T47D (cell line): ENCODE measurements at regions not wholly inside any gene's neighbourhood (a gene's known extent, or its start where the extent isn't known, plus 50 kb on each side); places are given as distances from the start of the nearest gene placed in this dataset.
"Not testable (repeated sequence)": the region's sequence is repeated elsewhere in the genome, so short reads cannot be mapped to it uniquely, and the experiment has no call there.

Experiments
- DNase-seq, 2 experiments: peaks; one replicate each; pipeline versions ENCODE4 v3.0.0 to v3.0.0-alpha.2; 2011 to 2012; ENCODE audit warnings: low read depth in 1 of 2, low spot score in 1 of 2
- JUND ChIP-seq: IDR thresholded peaks from 2 replicates; pipeline ENCODE4 v1.6.1; 2012; ENCODE audit warnings: low read depth
- in situ Hi-C: cut with HindIII; loops from 2 replicates; pipeline ENCODE4 v1.10.0; 2016; ENCODE audit warnings: low sequenced_read_pairs, low pct_unique_long_range_greater_than_20kb

DNA sequence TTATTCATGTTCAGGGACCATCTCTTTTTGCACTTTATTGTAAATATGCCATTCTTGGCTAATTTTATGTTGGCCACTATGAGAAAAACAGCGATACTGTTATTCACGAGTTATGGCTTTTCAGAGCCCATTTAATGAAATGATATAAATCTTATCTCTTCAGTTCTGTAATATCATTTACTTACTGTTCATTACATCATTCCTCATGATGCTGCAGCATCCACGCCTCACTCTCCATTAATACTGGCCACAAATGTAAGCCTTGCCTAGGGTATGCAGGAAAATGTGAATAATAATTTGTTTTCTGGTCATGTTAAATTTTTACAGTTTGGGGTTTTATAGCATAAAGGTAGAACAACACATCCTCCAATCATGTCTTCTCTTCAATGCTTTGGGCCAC is 639.6 kb downstream of the SMARCA1 start:
- in situ Hi-C loops: no loop called here
- no peak for DNase-seq
- no peak for TF ChIP-seq JUND

DNA sequence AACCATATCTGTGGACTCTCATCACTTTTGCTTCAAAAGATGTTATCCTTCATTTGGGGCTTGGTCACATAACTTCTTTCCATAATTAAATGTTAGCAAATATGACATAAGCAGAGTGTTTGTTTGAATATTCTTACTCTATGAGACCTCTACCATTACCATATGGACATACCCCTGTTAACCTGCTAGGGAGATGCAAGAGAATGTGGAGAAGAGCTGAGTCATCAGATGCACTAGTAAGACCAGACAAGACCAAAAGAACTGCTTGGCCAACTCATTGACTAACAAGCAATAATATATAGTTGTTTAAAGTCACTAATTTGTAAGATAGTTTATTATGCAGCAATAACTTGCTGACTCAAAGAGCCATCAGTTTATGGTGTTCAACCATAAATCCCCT is 652.9 kb downstream of the SMARCA1 start:
- in situ Hi-C loops: no loop called here
- DNase-seq: no peak
- no peak for TF ChIP-seq JUND

DNA sequence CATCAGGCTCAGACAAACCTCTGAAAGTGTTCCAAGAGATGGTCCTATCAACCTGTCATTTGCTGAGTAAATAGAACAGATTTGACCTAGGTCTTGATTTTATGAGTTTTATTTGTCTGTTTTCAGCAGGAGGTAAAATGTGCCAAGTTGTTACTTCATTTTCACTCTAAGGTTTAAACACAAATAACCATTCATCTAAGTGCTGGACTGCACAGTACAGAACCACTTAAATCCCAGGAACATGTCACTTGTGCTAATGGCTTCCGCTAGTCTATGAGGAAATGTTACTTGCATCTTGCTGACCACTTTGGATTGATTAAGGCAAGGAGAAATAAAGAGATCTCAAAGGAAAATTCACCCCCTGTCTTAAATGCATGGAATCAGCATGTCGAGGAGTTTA is 660.7 kb downstream of the SMARCA1 start:
- in situ Hi-C loops: no loop called here
- no peak for DNase-seq

DNA sequence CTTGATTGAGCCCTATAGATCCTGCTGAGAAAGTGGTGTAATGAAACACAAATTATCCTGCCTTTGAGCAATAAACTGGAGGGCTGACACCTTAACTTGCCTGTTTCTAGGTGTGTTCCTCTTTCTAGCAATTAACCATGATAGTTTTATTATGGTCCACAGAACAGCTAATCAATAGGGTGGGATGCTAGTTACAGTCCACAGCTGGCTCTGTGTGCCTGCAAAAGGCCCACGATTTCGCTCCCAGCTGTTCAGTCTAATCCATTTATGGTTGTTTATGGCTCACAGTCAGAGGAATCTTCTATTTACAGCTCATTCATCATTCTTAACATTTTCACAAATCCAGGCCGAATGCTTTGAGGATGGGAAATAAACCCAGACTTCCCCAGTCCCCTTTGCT is 674.9 kb downstream of the SMARCA1 start:
- in situ Hi-C loops: no loop called here
- TF ChIP-seq JUND: no peak
- DNase-seq: no peak

More for the DNA sequence above, 660.7 kb downstream of the SMARCA1 start:
- no peak for TF ChIP-seq JUND

DNA sequence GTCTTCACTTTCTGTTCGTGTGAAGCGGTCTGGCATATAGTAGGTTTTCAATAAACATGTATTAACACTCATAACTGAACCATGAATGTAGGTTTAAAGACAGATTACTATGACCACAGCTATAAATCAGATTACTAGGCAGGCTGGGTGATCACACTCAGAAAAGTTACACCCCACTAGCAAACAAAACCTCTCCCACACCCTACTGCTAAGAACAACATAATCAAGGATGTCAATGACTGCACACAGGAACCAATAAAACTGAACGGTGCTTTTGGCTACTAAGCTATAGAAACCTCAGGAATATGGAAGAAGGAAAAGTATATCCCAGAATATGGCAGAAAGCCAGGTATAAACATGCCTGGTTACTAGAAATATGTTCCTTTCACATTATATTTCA is 676.9 kb downstream of the SMARCA1 start:
- TF ChIP-seq JUND: no peak
- DNase-seq: no peak
- in situ Hi-C loops: no loop called here

DNA sequence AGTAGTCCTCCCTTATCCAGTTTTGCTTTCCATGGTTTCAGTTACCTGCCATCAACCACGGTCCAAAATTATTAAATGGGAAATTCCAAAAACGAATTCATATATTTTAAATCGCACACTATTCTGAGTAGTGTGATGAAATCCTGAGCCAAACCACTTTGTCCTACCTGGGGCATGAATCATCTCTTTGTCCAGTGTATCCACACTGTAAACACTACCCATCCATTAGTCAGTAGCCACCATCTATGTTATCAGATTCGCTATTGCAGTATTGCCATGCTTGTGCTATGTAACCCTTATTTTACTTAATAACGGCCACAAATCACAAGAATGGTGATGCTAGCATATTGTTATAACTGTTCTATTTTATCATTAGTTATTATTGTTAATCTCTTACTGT is 704.6 kb downstream of the SMARCA1 start:
- no peak for TF ChIP-seq JUND
- no peak for DNase-seq
- in situ Hi-C loops: no loop called here

DNA sequence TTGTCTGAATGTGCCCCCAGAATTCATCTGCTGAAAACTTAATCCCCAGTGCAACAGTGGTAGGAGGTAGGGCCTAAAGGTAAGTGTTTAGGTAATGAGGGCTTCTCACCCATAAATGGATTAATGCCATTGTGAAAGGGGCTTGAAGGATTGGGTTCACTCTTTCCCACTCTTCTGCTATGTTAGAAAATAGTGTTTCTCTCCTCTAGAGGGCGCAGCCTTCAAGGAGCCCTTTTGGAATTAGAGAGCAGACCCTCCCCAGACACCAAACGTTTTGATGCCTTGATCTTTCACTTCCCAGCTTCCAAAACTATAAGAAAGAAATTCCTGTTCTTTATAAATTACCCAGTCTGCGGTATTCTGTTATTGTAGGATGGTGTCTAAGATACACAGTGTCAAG is 706.4 kb downstream of the SMARCA1 start:
- peak in 1 of 2 experiments; percentile 1 for DNase-seq
- in situ Hi-C loops: no loop called here
- TF ChIP-seq JUND: no peak

DNA sequence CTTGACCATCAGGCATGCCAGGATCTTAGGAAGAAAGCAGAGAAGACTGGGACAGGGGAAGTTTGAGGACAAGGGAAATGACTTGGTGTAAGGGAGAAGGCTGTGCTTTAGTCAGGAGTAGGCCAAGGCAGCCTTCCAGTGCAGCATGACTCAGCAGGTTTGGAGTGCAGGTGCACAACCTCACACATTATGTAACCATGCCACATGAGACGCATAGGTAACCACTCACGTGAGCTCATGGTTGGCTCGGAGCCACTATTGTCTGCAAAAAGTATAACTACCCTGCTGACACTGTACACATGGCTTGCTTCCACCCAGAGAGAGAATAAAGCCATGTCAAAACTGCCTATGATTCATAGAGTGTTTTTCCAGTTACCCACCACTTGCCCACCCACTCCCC is 715.9 kb downstream of the SMARCA1 start:
- TF ChIP-seq JUND: no peak
- in situ Hi-C loops: no loop called here
- peak in 1 of 2 experiments; percentile 13 for DNase-seq

DNA sequence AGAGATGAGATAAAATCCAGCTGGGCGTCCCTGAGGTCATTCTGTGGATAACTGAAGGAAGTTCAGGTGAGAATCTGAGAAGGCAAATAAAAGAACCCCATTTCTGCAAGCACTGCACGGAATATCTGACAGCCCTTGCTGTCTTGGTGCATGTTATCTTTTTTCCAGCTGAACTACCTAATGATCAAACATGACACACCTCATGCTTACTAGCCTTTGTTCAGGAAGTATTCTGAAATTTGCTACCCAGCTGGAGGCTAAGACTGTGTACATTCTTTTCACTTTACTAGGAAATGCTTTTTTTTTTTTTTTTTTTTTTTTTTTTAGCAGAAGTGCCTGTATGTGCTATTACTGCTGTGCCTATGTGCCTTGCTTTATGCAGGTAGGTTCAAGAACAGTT is 718.1 kb downstream of the SMARCA1 start:
- no peak for TF ChIP-seq JUND
- DNase-seq: no peak
- in situ Hi-C loops: no loop called here

DNA sequence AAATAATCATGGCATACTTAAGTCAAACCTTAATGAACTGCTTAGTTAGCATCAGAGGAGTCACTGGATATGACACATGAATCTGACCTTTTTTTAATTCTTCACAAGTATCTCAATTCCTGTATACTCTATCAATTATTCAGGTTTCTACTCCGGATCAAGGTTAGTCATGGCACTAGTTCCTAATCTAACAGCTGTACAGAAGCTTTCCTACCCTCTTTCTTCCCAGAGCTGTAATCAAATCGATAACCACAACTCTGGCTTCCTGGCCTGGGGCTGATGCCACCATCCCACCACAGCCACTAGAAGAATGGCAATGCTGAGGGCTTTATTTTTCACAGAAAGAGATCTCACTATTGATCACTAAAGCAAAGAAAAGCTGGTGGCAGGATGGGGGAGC is 718.5 kb downstream of the SMARCA1 start:
- TF ChIP-seq JUND: no peak
- in situ Hi-C loops: no loop called here
- DNase-seq: no peak

DNA sequence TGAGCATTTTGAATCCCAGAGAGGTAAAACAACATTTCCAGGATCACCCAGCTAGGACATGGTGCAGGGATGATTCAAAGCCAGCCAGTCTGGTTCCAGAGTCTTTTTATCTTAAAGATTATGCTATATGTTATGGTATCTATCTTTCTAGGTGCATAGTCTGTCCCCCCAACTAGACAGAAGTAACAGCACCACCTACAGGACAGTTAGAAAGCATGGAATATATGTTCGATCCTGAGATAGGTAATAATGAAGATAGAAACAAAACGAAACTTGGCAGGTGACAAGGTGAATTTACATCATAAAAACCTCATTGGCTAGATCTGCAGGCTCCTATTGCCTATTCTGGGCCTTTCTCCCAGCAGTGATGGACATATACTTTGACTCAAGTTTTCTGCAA is 723.2 kb downstream of the SMARCA1 start:
- TF ChIP-seq JUND: no peak
- DNase-seq: no peak
- in situ Hi-C loops: no loop called here

DNA sequence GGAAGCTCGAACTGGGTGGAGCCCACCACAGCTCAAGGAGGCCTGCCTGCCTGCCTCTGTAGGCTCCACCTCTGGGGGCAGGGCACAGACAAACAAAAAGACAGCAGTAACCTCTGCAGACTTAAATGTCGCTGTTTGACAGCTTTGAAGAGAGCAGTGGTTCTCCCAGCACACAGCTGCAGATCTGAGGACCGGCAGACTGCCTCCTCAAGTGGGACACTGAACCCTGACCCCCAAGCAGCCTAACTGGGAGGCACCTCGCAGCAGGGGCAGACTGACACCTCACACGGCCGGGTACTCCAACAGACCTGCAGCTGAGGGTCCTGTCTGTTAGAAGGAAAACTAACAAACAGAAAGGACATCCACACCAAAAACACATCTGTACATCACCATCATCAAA is 730.9 kb upstream of the ACTRT1 start:
- in situ Hi-C loops, DNase-seq: not testable (repeated sequence)

DNA sequence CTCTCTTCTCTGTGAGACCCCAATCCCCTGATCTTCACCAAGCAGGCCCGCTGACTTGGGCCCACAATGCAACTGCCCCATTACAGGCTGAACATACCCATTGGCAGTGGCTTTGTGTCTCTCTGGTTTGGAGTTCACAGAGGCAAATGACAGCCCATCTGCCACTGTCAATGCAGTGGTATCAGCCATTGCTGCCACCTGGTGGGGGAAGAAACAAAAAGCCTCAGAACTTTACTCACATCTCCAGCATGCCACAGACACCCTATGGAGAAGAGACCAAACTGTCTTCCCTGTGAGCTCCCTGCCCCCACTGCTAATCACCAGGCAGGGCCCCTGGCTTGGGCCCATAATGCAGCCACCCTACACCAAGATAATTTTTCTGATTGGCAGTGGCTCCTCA is 729.3 kb upstream of the ACTRT1 start:
- DNase-seq: peak; percentile 19 to 66
- in situ Hi-C loops: no loop called here
- TF ChIP-seq JUND: no peak

DNA sequence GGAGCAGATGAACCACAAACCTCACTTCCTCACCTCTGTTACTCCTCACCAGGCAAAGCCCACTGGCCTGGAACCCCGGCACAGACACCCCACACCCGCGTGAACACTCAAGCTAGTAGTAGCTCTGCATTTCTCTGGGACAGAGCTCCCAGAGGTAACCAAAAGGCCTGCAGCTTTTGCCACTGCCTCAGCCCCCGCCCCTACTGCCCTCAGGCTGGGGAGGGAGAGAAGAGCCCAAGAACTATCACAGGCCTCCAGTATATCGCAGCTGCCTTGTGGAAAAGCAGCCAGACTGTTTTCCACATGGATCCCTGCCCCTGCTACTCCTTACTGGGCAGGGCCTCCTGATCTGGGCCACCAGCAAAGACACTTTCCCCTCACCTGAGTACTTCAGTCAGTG is 728.7 kb upstream of the ACTRT1 start:
- DNase-seq: no peak
- no peak for TF ChIP-seq JUND
- in situ Hi-C loops: no loop called here

DNA sequence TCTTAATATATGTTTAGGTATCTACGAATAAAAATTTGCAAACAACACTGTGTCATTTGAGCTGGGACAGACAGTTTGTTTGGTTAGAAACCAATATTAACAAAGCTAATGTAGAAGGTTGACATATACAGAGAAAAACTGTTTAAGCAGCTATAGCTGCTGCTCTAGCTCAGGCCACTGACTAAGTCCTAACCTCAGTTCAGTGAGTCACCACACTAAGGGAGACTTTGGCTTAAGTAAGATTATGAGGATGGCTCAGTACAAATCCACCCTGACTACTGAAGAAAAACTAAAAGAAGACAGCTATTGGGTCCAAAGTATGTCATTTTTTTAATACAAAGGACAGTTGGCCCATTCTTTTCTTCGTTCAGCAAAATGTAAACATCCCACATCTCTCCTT is 717.3 kb upstream of the ACTRT1 start:
- in situ Hi-C loops: no loop called here
- no peak for TF ChIP-seq JUND
- DNase-seq: no peak
